OCI-LY1 (cell line): ENCODE measurements at regions not wholly inside any gene's neighbourhood (a gene's known extent, or its start where the extent isn't known, plus 50 kb on each side); places are given as distances from the start of the nearest gene placed in this dataset.

Source experiments
- EZH2 ChIP-seq: fragments of 200-600 bp; sonication (generic), shearing (Covaris generic); IDR thresholded peaks from 2 replicates; pipeline ENCODE4 v1.8.0; 2017; ENCODE audit warnings: borderline replicate concordance, mixed run types, mild to moderate bottlenecking, antibody characterized with exemption, low read length, moderate library complexity, mixed read lengths
- TF ChIP-seq, protein P1 (sequence below): fragments of 200-600 bp; sonication (generic), shearing (Covaris generic); IDR thresholded peaks from 2 replicates; pipeline ENCODE4 v1.5.1; 2017; ENCODE audit warnings: mild to moderate bottlenecking, antibody characterized with exemption, low read length, moderate library complexity, mixed read lengths

DNA sequence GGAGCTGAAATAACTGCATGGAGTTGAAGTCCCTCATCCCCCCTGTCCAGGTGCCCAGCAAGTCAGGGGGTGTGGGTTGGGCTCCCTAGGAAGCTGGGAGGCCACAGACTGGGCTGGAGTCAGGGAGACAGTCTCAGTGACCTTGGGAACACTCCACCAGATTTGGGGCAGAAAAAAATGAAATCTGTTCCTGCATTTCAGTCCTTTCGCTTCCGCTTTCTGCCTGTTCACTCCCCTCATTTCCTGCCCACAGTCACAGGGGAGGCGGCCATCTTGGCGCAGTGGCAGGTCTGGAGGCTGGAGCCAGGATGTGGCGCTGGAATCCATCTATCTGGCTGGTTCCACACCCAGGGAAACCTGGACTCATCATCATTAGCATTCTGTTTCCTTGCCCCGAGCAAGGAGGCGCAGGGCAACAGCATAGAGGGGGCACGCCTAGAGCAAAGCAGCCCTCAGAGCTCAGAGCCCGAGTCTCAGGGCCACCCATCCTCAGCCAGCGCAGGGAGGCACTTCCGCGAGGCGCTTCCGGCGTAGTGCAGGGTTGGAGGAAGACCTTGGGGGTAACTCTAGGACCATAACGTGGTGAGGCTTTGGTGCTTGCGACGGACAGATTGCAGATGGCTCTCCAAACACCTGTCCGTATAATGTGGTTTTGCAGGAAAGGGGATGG, 86.2 kb upstream of the HSPA9 start:
- TF ChIP-seq, protein P1, sequence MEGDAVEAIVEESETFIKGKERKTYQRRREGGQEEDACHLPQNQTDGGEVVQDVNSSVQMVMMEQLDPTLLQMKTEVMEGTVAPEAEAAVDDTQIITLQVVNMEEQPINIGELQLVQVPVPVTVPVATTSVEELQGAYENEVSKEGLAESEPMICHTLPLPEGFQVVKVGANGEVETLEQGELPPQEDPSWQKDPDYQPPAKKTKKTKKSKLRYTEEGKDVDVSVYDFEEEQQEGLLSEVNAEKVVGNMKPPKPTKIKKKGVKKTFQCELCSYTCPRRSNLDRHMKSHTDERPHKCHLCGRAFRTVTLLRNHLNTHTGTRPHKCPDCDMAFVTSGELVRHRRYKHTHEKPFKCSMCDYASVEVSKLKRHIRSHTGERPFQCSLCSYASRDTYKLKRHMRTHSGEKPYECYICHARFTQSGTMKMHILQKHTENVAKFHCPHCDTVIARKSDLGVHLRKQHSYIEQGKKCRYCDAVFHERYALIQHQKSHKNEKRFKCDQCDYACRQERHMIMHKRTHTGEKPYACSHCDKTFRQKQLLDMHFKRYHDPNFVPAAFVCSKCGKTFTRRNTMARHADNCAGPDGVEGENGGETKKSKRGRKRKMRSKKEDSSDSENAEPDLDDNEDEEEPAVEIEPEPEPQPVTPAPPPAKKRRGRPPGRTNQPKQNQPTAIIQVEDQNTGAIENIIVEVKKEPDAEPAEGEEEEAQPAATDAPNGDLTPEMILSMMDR: no peak
- TF ChIP-seq EZH2: no peak
